ENCODE measurements at regions not wholly inside any gene's neighbourhood (a gene's known extent, or its start where the extent isn't known, plus 50 kb on each side); places are given as distances from the start of the nearest gene placed in this dataset.

GRCh38 chr10:108039821-108040584, 875.5 kb upstream of the SORCS1 start:
- 0 out of 2 replicates have a peak, but pooled peaks have one; percentile 13 for TF ChIP-seq MAX (IDR thresholded peaks at IDR 0.05)
- no peak for TF ChIP-seq CTCF (IDR thresholded peaks at IDR 0.05; ENCODE audit: control extremely low read depth in 1 of 3, insufficient read depth in 1 of 3, low read depth in 1 of 3, low read length in 3 of 3)
- no peak for TF ChIP-seq USF2 (IDR thresholded peaks at IDR 0.05; ENCODE audit: low read length)
- TF ChIP-seq BCL11A (IDR thresholded peaks at IDR 0.05; ENCODE audit: low read depth in 2 of 2, low read length in 2 of 2) = no peak
- no peak for TF ChIP-seq SP2 (IDR thresholded peaks at IDR 0.05; ENCODE audit: low read length)
- TF ChIP-seq EGR1 (IDR thresholded peaks at IDR 0.05; ENCODE audit: borderline replicate concordance, low read depth, low read length) = no peak
- no peak for TF ChIP-seq EP300 (IDR thresholded peaks at IDR 0.05; ENCODE audit: borderline replicate concordance in 1 of 2, low read depth in 2 of 2, low read length in 2 of 2)
- no peak for TF ChIP-seq BACH1 (IDR thresholded peaks at IDR 0.05; ENCODE audit: low read length)
- no peak for TF ChIP-seq RNF2 (IDR thresholded peaks at IDR 0.05; ENCODE audit: borderline replicate concordance, low read depth, low read length, missing control alignments, poor library complexity, severe bottlenecking)
- TF ChIP-seq POLR2A (IDR thresholded peaks at IDR 0.05; ENCODE audit: control extremely low read depth in 1 of 2, low read depth in 2 of 2, low read length in 2 of 2) = no peak
- TF ChIP-seq EZH2 (IDR thresholded peaks at IDR 0.05; ENCODE audit: low read depth, low read length, severe bottlenecking) = no peak
- no peak for TF ChIP-seq TAF1 (IDR thresholded peaks at IDR 0.05; ENCODE audit: low read depth, low read length)
- TF ChIP-seq YY1 (IDR thresholded peaks at IDR 0.05; ENCODE audit: low read depth, low read length) = no peak
- TF ChIP-seq SIN3A (conservative IDR thresholded peaks at IDR 0.05 in 1 of 2, IDR thresholded peaks at IDR 0.05 in 1 of 2; ENCODE audit: low read depth in 1 of 2, low read length in 2 of 2) = no peak
